GM12892 (cell line): ENCODE measurements at regions not wholly inside any gene's neighbourhood (a gene's known extent, or its start where the extent isn't known, plus 50 kb on each side); places are given as distances from the start of the nearest gene placed in this dataset.
"Not testable (repeated sequence)": the region's sequence is repeated elsewhere in the genome, so short reads cannot be mapped to it uniquely, and the experiment has no call there.

Experiments
- DNase-seq: peaks from one replicate; pipeline ENCODE4 v3.0.0; 2011; ENCODE audit not compliant: insufficient read length
- FAIRE-seq: peaks from 2 replicates; lab custom pipeline; 2011; peaks lifted over from hg19 to GRCh38; lab: Jason Lieb, UNC
- POLR2A ChIP-seq: IDR thresholded peaks from 2 replicates; pipeline ENCODE4 v1.6.1; 2011; ENCODE audit warnings: low read depth, low read length, control low read depth
- POLR2AphosphoS5 ChIP-seq: IDR thresholded peaks from 2 replicates; pipeline ENCODE4 v1.6.1; 2011; ENCODE audit warnings: low read depth, low read length, control low read depth
- TAF1 ChIP-seq: IDR thresholded peaks from 2 replicates; pipeline ENCODE4 v1.6.1; 2011; ENCODE audit warnings: low read depth, mild to moderate bottlenecking, control low read depth, low read length, borderline replicate concordance

DNA sequence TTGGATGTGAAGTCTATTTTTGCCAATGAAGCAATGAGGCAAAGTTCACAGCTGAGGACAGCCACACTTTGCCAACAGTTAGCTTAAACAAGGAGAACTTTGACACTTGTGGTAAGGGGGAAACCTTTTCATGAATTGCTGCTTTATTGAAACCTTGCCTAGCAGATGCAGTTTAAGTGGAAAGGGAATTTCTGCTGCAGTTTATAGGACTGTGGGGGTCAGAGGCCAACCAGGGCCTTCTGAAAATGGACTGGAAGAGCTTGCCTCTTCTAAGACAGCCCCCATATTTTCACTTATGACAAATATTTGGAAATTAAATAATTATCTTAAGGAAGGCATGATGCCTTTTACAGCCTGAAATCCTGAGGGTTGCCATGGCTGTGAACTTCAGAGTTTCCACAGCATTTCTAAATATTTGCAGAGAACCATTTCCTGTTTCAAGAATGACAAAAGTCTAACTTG lies 550.3 kb downstream of the RAB28 start:
- DNase-seq = no peak
- FAIRE-seq = no peak
- TF ChIP-seq POLR2A (no peak), TAF1 (no peak), POLR2AphosphoS5 (no peak)

GRCh38 chr4:12932203-12932788 lies 551.8 kb downstream of the RAB28 start:
- DNase-seq (no peak), FAIRE-seq (no peak)
- TF ChIP-seq POLR2A (no peak), POLR2AphosphoS5 (no peak), TAF1 (no peak)

GRCh38 chr4:12929784-12930183 lies 554.4 kb downstream of the RAB28 start:
- no peak for TF ChIP-seq TAF1
- FAIRE-seq = no peak
- no peak for DNase-seq

DNA sequence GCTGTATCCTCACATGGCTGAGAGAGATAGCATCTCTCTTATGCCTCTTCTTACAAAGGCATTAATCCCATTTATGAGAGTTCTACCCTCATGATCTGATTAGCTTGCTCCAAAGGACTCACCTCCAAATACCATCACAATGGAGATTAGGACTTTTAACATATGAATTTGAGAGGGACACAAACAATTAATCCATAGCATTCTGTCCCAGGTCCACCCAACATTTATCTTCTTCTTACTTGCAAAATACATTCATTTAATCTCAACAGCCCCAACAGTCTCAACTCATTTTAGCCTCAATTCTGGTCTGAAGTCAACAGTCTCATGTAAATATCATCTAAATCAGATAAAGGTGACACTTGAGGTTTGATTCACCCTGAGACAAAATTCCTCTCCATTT lies 555.4 kb downstream of the RAB28 start:
- DNase-seq (no peak), FAIRE-seq (no peak)
- TF ChIP-seq TAF1 = no peak
- TF ChIP-seq POLR2A = no peak
- no peak for TF ChIP-seq POLR2AphosphoS5

DNA sequence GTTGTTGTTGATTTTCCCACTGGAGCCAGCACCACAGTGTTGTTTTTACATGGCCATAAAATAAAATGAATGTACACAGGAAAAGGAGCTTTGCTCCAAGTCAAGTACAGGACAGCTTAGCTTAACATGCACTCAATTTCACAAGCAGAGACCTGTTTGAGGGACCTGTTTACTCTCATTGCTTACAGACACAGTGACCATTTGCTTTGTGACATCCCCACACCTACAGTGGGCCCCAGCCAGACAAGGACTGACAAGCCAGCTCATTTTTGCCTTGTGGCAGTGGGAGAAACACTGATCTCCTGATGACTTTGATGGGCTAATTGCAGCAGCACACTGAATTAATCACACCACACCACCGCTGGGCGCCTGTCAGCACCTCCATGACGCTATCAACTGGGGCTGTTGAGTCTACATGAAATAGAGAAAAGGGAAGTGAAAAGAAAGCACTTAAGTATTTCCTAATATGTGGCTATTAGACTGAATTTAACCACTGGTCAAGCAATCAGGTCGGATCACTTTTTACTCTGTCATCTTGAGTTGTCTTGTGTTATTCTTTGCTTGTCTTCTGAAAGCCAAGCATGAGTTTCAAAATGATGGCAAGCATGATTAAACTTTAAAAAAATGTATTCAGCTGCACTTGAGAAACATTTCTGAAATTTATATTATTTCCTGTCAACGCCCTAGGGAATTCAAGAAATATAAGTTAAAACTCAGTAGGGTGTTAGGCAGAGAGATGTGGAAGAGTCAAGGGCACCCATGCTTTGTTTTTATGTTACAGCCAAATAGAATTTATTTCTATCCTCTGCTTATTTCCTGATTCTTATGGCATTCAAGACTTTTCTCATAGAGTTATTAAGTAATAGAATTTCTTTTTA lies 557.7 kb downstream of the RAB28 start:
- TF ChIP-seq TAF1 (no peak), POLR2AphosphoS5 (no peak), POLR2A (no peak)
- FAIRE-seq = no peak
- no peak for DNase-seq

GRCh38 chr4:12924728-12925320 lies 559.3 kb downstream of the RAB28 start:
- FAIRE-seq = no peak
- no peak for DNase-seq
- TF ChIP-seq POLR2A (no peak), POLR2AphosphoS5 (no peak), TAF1 (no peak)

- TF ChIP-seq TAF1 = no peak
- TF ChIP-seq POLR2A = no peak
- no peak for TF ChIP-seq POLR2AphosphoS5
- no peak for DNase-seq
- no peak for FAIRE-seq
Observed at GRCh38 chr4:12924253-12924652, 559.9 kb downstream of the RAB28 start.

DNA sequence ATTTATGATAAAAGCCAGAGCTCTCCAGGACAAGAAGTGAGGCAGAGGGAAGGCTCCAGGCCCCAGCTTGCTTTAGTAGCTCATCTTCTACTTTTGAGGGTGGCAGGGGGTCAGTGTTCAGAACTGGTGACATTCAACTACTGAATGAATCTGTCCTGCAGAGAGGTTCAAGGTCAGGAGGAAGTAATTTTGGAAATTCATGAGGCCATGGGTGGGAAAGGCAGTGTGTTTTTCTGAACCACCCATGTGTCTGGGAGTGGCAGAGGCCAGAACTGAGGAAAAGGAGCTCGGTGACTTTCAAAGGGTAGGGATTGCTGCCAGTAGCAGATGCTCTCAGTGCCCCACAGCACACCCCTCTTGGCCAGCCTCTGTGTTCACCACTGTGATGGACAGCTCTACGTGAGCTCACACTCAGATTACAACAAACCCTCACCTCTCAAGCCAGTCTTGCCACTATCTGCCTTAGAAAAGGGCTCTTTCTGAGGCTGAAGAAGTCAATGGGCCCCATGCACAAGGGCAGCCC lies 571.2 kb downstream of the RAB28 start:
- no peak for FAIRE-seq
- no peak for DNase-seq
- TF ChIP-seq TAF1 (no peak), POLR2AphosphoS5 (no peak), POLR2A (no peak)

DNA sequence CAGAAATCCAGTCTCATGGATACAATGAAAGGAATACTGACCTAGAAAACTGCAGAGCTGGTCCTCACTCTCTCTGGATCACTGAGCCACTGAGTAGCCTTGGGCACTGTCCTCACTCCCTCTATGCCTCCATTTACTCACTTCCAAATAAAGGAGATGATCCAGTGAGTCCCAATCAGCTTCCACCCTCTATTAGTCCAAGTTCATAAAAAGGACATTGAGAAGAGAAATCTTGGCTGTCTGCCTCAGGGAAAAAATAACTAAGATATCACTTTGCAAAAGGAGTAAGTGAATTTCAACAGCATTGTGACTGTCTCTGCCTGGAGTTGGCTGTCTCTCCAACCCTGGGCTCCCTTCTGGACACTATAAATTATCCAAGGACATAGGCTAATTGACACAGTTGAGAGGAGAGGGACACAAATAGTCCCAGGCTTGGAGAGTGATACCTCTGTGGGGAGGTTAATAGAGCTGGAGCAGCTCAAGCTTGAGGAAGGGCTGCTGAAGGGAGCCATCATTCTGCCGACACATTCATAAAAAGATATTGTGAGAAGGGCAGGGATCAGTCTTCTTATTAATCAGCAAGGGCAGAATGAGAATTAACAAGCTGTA lies 572.3 kb downstream of the RAB28 start:
- TF ChIP-seq POLR2AphosphoS5 (no peak), TAF1 (no peak), POLR2A (no peak)
- DNase-seq (no peak), FAIRE-seq (no peak)

GRCh38 chr4:12903640-12904039 lies 580.5 kb downstream of the RAB28 start:
- not testable (repeated sequence) for FAIRE-seq, DNase-seq

GRCh38 chr4:12902735-12903134 lies 581.4 kb downstream of the RAB28 start:
- DNase-seq (no peak), FAIRE-seq (no peak)
- no peak for TF ChIP-seq POLR2A
